GM19035 (cell line): ENCODE measurements at regions not wholly inside any gene's neighbourhood (a gene's known extent, or its start where the extent isn't known, plus 50 kb on each side); places are given as distances from the start of the nearest gene placed in this dataset.
"Not testable (repeated sequence)": the region's sequence is repeated elsewhere in the genome, so short reads cannot be mapped to it uniquely, and the experiment has no call there.

Experiments used
- ATAC-seq: cut with Tn5 transposase; IDR thresholded peaks from one replicate; pipeline ENCODE4 v1.9.1; 2021; ENCODE audit not compliant: unreplicated experiment

GRCh38 chr14:55973911-55974630, 144.1 kb upstream of the PELI2 start:
- no peak for ATAC-seq

DNA sequence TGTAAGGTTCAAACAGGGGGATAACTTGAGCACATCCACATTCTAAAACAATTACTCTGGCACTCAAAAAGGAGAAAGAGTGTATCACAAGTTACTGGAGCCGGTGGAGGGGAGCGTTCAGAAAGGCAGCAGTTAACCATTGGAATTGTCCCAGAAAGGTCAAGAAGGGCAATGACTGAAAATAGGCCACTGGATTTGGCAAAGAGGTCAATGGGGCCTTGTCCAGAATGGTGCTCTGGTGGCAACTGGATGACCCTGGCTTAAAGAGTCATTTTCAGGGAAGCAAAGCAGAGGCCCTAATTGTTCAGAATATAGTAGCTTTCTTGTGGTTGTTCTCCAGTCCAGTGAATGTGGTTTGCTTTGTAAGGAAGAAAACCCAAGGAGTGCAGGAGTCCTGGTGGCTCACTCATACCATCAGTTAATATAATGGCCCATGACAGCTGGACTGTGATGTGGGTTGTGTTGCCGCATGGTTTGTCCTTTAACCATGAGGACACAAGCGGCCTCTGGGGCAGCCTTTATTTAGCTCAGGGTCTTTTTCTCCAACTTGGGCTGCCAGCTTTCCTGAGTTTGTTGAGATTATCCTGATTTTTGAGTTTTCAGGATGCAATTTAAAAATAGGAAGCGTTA, 142.8 kb upstream of the PELI2 start:
- no peak for ATAC-seq

- no peak for ATAC-seq
Observed at GRCh38 chr14:55976219-55976618, 142.0 kb upstream of the PELI2 start.

DNA sequence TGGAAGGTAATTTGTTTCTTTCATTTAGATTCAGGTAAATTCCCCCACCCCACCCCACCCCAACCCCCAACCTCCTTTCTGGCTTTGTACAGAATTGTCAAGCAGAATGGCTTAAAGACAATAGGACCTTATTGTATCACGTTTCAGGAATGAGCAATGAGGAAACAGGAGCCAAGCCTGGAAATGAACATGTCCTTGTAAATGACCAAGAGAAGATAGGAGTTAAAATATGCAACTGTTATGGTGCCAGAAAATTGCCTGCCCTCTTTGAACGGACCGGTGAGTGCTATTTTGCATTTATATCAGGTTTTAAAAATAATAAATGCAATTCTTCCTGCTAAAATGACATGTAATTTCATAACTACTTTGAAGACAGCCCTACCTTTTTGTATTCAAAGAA, 141.6 kb upstream of the PELI2 start:
- ATAC-seq: no peak

GRCh38 chr14:55977392-55978150, 140.6 kb upstream of the PELI2 start:
- no peak for ATAC-seq

GRCh38 chr14:55979096-55979495, 139.1 kb upstream of the PELI2 start:
- no peak for ATAC-seq

DNA sequence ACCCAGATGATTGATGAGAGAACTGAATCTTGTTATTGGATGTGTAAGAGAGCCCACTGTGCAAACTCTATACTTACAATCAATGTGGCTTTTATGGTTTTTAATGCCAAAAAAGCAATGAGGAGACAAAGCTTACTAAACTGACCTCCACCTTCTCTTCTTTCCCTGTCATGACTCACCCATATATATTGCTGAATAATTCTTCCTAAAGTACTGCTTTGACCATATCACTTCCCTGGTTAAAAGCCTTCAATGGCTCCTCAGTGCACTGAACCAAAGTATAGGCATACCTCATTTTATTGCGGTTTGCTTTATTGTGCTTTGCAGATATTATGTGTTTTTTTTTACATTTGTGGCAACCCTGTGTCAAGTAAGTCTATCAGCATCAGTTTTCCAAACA, 138.4 kb upstream of the PELI2 start:
- ATAC-seq: no peak

DNA sequence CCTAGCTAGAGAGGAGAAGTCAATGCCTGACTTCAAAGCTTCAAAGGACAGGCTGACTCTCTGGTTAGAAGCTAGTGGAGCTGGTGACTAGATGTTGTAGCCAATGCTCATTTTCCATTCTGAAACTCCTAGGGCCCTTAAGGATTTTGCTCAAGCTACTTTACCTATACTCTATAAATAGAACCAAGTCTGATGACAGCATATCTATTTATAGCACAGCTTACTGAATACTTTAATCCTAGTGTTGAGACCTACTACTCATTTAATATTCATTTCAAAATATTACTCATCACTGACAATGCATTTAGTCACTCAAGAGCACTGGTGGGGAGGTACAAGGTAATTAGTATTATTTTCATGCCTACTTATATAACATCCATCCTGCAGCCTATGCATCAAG, 137.2 kb upstream of the PELI2 start:
- ATAC-seq: no peak

DNA sequence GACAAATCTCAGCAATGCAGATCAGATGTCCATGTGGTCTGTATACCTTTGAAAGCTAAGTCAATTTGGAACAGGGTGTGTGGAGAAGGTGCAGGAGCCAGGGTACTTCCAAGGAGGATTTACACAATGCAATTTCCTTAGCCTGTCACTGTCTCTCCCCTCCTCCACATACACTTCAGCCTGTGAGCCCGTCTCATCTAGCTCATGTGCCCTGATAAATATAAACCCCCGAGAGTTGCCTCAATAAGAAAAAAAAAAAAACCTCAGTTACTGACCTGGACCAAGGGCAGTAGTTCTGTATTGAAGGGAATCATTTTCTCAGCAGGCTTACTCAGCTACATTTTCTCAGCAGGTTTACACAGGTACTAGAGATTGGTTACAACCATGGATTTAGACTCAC, 132.1 kb upstream of the PELI2 start:
- ATAC-seq: no peak

GRCh38 chr14:56000846-56001245, 117.4 kb upstream of the PELI2 start:
- no peak for ATAC-seq

- ATAC-seq: no peak
Observed at GRCh38 chr14:56002342-56002741, 115.9 kb upstream of the PELI2 start.

GRCh38 chr14:56002876-56003625, 115.2 kb upstream of the PELI2 start:
- ATAC-seq: peak; percentile 49

GRCh38 chr14:56004323-56004722, 113.9 kb upstream of the PELI2 start:
- no peak for ATAC-seq

DNA sequence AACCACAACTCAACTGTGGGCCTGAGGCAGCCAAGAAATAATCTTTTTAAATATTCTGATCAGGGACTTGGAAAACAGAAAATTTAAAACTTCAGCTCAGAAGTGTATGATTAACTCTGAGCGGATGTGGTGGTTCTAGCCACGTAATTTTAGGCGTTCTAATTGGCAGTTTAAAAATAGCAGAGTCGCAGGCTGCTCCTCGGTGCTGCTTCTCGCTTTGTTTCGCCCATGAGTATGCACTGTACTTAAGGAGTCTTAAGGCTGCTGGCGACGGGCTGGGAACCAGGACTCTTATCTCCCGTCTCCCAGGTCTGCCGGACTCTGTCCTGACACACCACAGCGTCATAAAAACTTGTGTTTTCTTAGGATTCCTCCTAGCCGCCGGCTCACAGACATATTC, 113.4 kb upstream of the PELI2 start:
- peak; percentile 76 for ATAC-seq

DNA sequence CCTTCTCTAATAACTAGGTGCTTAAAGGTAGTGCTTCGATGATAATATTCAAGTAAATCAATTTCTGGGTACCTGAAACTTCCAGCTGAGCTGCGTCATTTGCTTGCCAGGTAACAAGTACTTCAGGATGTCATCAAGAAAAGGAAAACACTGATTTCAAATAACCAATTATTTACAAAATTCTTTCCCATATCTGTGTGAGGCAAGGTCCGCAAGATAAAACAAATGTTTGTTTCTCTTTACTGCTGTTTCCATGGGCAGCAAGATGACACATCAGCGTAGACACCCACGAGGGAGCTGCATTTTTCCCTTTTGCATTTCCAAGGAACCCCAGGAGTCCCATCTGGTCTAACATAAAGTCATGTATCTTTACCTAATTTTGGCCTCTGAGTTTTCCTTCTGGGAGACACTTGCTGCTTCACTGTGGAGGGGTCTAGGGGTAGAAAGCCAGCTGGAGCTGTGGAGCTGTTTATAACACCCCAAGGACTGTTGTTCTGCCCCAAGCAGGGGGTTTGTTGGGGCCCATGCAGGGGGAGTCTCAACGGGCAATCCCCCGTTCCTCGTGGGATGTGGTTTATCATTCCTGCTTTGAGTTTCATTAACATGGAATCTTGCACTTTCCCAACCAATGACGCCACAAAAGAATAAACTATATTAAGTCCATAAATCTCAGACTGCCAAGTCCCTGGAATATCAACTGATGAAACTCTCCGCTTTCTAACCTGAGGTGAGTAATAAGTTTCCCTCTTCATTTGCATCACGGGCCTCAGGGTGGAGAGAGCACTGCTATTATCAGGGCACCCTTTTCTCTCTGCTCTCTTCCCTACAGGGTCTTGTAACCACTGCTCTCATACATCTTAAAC, 112.8 kb upstream of the PELI2 start:
- no peak for ATAC-seq

DNA sequence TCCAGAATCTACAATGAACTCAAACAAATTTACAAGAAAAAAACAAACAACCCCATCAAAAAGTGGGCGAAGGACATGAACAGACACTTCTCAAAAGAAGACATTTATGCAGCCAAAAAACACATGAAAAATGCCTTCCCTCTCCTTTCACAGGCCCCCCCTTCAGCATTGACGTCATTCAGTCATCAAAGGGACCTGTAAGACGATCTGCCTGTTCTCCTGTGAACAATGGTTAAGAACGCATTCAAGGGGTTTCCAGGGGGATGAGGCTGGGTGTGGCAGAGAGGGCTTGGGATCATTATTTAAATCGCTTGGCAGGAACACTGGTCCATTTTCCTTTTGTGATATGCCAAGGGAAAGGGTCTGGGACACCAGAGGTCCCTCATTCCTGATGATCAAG, 110.7 kb upstream of the PELI2 start:
- ATAC-seq: not testable (repeated sequence)

DNA sequence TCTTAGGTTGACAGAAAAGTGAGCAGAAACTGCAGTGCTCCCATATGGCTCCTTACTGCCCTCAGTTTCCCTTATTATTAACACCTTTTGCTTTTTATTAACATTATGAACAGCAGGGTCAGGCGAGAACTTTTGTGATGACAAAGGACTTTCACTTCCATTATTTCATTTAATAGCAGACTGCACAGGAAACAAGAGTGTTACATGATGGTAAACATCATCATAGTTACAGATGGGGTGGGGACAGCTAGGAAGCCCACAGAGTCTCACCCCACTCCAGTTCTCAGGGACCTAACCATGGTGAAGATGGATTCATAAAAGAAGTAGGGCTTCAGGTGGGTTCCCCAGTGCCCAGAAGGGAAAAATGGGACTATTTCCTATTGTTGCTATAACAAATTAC, 110.1 kb upstream of the PELI2 start:
- ATAC-seq: no peak

DNA sequence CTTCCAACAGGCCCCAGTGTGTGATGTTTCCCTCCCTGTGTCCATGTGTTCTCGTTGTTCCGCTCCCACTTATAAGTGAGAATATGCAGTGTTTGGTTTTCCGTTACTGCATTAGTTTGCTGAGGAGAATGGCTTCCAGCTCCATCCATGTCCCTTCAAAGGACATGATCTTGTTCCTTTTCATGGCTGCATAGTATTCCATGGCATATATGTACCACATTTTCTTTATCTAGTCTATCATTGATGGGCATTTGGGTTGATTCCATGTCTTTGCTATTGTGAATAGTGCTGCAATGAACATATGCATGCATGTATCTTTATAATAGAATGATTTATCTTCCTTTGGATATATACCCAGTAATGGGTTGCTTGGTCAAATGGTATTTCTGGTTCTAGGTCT, 109.5 kb upstream of the PELI2 start:
- not testable (repeated sequence) for ATAC-seq

- no peak for ATAC-seq
Observed at GRCh38 chr14:56023661-56024081, 94.5 kb upstream of the PELI2 start.

GRCh38 chr14:56025191-56025590, 93.0 kb upstream of the PELI2 start:
- ATAC-seq: no peak
